HG03432 (cell line): ENCODE measurements at regions not wholly inside any gene's neighbourhood (a gene's known extent, or its start where the extent isn't known, plus 50 kb on each side); places are given as distances from the start of the nearest gene placed in this dataset.
"Not testable (repeated sequence)": the region's sequence is repeated elsewhere in the genome, so short reads cannot be mapped to it uniquely, and the experiment has no call there.

ENCODE experiments used
- ATAC-seq: cut with Tn5 transposase; IDR thresholded peaks from one replicate; pipeline ENCODE4 v1.9.1; 2021; ENCODE audit warnings: mild to moderate bottlenecking, moderate library complexity; ENCODE audit not compliant: unreplicated experiment

GRCh38 chr6:62889240-62889639, 322.0 kb upstream of the FKBP1C start:
- no peak for ATAC-seq

GRCh38 chr6:62891065-62891647, 320.1 kb upstream of the FKBP1C start:
- ATAC-seq = no peak

- no peak for ATAC-seq
These were observed 317.2 kb upstream of the FKBP1C start for GRCh38 chr6:62894114-62894513.

GRCh38 chr6:62903266-62903665, 308.0 kb upstream of the FKBP1C start:
- ATAC-seq = no peak

GRCh38 chr6:62904687-62905086, 306.6 kb upstream of the FKBP1C start:
- ATAC-seq = no peak

- ATAC-seq = no peak
These were observed 296.7 kb upstream of the FKBP1C start for GRCh38 chr6:62914530-62914929.

GRCh38 chr6:62923728-62924127, 287.5 kb upstream of the FKBP1C start:
- ATAC-seq = no peak

- no peak for ATAC-seq
These were observed 270.4 kb upstream of the FKBP1C start for GRCh38 chr6:62940848-62941247.

GRCh38 chr6:62942000-62942399, 269.3 kb upstream of the FKBP1C start:
- ATAC-seq = no peak

GRCh38 chr6:62968834-62969233, 242.4 kb upstream of the FKBP1C start:
- ATAC-seq = no peak

GRCh38 chr6:62971976-62972658, 239.2 kb upstream of the FKBP1C start:
- peak; percentile 54 for ATAC-seq

GRCh38 chr6:62974452-62974851, 236.8 kb upstream of the FKBP1C start:
- ATAC-seq = peak; percentile 74

GRCh38 chr6:62976566-62976965, 234.7 kb upstream of the FKBP1C start:
- no peak for ATAC-seq

GRCh38 chr6:62978920-62979319, 232.3 kb upstream of the FKBP1C start:
- peak; percentile 48 for ATAC-seq

- peak; percentile 40 for ATAC-seq
These were observed 231.2 kb upstream of the FKBP1C start for GRCh38 chr6:62980093-62980492.

- ATAC-seq = no peak
These were observed 230.5 kb upstream of the FKBP1C start for GRCh38 chr6:62980724-62981123.

- ATAC-seq = no peak
These were observed 228.3 kb upstream of the FKBP1C start for GRCh38 chr6:62982951-62983350.

GRCh38 chr6:62991696-62992095, 219.6 kb upstream of the FKBP1C start:
- ATAC-seq = not testable (repeated sequence)

- ATAC-seq = no peak
These were observed 217.3 kb upstream of the FKBP1C start for GRCh38 chr6:62993951-62994350.

- no peak for ATAC-seq
These were observed 213.2 kb upstream of the FKBP1C start for GRCh38 chr6:62998022-62998421.

- ATAC-seq = not testable (repeated sequence)
These were observed 212.0 kb upstream of the FKBP1C start for GRCh38 chr6:62999242-62999641.

GRCh38 chr6:62999796-63000195, 211.5 kb upstream of the FKBP1C start:
- peak; percentile 45 for ATAC-seq

GRCh38 chr6:63006018-63006417, 205.3 kb upstream of the FKBP1C start:
- ATAC-seq = not testable (repeated sequence)
